HG03095 (cell line): ENCODE measurements at regions not wholly inside any gene's neighbourhood (a gene's known extent, or its start where the extent isn't known, plus 50 kb on each side); places are given as distances from the start of the nearest gene placed in this dataset.
"Not testable (repeated sequence)": the region's sequence is repeated elsewhere in the genome, so short reads cannot be mapped to it uniquely, and the experiment has no call there.

Source experiments
- ATAC-seq: cut with Tn5 transposase; IDR thresholded peaks from one replicate; pipeline ENCODE4 v1.9.1; 2021; ENCODE audit warnings: moderate library complexity; ENCODE audit not compliant: unreplicated experiment

- no peak for ATAC-seq
These were observed 559.1 kb upstream of the TRPC7 start for GRCh38 chr5:136924490-136924889.

DNA sequence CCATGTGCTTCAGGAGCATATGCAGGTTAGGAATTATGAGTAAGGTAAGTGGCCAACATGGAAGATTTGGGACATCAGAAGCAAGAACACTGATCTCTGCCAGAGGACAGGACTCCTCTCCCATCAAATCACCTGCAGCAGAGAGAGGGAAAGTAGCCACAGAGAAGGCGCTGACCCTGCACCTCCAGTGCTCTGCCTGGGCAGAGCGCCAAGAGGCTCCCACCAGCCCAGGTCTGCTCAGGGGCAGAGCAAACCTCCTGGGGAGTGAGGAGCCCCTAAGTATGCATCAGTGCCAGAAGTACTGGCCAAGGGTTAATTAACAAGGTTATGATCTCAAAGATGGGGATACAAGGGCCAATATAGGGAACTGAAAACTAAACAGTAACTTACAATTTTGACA lies 545.3 kb upstream of the TRPC7 start:
- ATAC-seq, result no peak

DNA sequence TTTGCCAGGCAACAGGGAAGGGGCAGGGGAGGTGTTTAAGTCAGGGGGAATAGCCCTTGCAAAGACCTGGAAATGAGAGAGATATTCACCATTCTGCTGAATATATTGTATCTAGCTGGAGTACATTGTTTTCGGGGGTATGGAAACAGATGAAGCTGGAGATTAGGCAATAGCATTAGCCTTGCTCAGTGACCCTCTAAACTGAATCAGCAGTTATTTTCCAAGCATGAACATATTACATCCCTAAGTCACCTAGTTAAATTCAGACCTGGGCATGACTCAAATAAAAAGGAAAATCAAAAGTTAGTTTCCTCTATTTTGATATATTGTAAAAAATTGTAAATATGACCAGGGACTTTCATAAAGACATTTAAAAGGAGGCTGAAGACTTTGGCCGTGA lies 544.6 kb upstream of the TRPC7 start:
- no peak for ATAC-seq

- no peak for ATAC-seq
These were observed 542.0 kb upstream of the TRPC7 start for GRCh38 chr5:136907371-136907770.

GRCh38 chr5:136906545-136906944 lies 541.2 kb upstream of the TRPC7 start:
- no peak for ATAC-seq

GRCh38 chr5:136905571-136905970 lies 540.2 kb upstream of the TRPC7 start:
- no peak for ATAC-seq

- ATAC-seq, result no peak
These were observed 528.7 kb upstream of the TRPC7 start for GRCh38 chr5:136894070-136894469.

DNA sequence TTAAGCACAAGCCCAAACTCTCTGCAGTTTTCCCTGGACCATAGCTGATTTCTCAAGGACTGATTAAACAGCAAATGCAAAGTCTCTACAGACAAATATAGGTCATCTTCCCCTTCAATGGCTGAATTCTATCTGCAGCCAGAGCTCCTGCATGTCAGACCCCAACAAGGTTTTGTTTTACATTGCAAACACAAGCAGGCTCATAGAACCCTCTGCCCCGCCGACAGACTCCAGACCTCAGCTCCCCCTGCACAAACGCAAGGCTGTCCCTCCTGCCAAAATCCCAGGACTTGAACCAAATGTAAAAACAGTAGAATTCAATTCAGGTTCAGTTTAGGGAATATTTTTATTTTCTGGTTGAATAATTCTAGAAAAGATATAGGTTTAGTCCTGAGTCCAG lies 526.7 kb upstream of the TRPC7 start:
- ATAC-seq, result no peak

DNA sequence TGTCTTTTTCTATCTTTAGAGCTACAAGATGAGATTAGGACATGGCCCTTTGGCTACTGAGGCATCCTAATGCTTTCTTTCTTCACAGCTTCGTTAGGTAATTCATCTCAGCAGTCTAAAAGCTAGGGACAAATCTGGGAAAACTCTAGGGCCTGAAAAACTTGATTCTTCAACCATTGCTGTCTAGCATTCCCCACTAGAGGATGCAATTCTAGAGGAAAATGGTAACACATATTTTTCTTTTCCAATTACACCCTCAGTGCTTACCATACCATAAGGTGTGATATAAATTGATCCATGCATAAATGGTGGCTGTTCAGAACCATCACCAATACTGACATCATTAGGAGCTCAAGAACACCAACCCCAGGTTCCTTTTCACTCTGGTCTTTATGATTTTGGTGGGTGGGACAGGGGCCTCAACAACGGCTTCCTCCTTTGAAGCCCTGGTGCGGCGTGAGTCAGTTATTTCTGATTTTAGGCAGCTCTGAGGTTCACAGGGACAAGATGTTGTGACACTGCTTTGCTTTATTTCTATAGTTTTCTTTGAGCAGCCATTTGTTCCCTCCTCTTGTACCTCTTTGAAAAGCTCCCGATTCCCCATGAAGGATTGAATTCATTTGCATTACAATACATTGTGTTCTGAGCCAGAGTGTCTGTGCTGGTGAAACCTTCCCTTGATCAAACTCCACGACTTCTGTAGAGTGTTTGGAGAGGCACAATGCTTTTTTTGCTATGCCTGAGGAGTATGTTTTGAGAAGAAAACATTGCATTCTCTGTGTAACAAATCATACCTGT lies 526.0 kb upstream of the TRPC7 start:
- no peak for ATAC-seq

GRCh38 chr5:136890431-136891148 lies 525.2 kb upstream of the TRPC7 start:
- ATAC-seq, result no peak

GRCh38 chr5:136886608-136887007 lies 521.3 kb upstream of the TRPC7 start:
- no peak for ATAC-seq

- ATAC-seq, result no peak
These were observed 499.6 kb upstream of the TRPC7 start for GRCh38 chr5:136864960-136865359.

DNA sequence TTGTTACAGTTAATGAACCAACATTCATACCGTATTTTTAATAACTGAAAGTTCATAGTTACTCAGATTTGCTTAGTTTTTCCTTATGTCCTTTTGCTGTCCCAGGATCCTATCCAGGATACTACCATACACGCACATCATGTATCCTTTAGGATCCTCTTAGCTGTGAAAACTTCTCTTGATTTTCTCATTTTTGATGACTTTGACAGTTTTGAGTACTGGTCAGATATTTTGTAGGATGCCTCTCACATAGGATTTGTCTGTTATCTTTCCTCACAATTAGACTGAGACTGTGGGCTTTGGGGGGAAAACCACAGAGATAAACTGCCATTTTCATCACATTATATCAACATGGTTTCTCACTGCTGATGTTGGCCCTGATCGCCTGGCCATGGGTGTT lies 491.3 kb upstream of the TRPC7 start:
- ATAC-seq, result no peak

GRCh38 chr5:136853971-136854370 lies 488.6 kb upstream of the TRPC7 start:
- no peak for ATAC-seq

DNA sequence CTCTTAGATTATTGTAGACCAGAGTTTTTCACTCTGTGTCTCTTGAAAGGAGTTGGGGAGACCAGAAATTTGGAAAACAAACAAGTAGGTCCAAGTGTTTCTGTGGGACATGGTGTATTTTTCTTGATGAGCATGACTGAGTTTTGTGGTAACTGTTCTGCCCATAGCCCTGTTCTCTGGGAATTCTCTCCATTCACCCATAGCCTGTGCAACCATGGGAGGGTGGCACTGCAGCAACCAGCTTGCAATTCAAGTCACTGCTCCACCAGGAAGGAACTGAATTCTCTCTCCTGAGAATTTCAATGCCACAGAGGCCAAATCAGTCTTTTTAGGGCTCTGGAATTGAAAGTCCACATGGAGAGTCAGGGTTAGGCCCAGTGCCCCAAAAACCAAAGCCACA lies 475.3 kb upstream of the TRPC7 start:
- no peak for ATAC-seq

- no peak for ATAC-seq
These were observed 470.7 kb upstream of the TRPC7 start for GRCh38 chr5:136836093-136836492.

DNA sequence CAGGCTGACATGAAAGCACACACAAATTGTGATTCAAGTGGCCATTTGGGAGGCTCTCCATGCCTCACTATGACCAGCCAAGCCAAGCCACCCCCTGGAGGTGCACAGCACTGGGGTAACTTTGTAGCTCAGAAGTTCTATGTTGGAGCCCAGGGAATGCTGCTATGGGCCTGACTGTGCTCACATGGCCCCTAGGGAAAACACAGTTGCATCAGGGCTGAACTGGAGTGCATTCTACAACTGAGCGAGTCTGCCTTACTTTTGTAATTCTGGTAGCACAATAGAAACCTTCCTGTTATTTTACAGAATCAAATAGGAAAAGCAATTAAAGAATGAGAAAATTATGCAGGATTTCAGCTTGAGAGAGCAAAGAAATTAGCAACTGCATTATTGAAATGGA lies 455.5 kb upstream of the TRPC7 start:
- no peak for ATAC-seq

DNA sequence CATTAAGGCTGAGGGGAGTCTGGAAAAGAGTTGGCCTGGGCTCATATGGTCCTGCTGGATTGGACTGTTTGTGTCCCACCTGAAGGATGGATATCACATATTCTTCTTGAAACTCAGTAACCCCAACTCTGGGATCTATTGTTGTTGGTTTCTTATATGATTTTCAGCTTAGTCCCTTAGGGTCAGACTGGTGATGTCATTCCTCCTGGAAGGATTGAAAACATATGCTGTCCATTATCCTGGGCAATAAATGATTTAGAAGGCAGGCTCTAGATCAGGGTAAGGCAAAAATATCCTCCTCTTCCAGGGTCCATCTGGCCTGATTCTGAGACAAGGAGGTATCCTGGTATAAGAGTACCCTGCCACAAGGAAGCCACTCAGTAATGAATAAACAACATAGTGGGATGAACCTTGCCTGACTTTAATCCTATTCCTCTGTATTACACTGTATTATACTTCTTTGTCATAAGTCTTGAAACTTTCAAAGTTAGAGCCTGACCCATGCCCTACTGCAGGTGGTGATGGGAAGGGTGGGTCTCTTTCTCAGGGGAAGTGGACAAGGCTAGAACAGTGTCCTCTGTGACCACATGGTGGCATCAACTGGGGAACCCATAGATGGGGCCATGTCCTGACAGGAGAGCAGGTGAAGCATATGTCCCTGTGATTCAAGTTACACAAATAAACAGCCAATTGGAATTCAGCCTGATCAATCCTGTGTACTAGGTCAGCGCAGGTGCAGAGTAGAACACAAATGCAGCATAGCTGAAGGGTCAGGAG lies 454.4 kb upstream of the TRPC7 start:
- no peak for ATAC-seq

DNA sequence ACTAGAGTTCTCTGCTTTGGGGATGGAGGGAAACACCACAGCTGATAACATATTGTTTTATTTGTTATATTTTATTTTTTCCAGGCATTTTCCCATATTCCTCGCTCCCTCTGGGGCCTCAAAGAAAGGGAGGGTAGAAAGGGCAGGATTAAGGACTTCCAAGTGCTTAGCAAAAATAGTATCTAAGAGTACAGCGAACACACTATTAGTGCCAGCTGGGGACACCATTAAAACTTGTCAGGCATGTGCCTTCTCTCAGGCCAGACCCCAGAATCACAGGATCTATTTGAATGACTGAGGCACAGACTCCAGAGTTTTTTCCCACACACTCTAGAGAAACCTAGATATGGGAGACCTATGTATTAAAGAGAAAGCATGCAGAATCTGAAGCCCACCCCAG lies 451.0 kb upstream of the TRPC7 start:
- no peak for ATAC-seq

- no peak for ATAC-seq
These were observed 449.5 kb upstream of the TRPC7 start for GRCh38 chr5:136814619-136815378.

DNA sequence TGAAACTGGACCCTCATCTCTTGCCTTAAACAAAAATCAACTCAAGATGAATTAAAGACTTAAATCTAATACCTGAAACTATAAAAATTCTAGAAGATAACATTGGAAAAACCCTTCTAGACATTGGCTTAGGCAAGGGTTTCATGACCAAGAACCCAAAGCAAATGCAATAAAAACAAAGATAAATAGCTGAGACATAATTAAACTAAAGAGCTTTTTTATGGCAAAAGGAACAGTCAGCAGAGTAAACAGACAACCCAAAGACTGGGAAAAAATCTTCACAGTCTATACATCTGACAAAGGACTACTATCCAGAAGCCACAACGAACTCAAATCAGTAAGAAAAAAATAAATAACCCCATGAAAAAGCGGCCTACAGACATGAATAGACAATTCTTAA lies 446.9 kb upstream of the TRPC7 start:
- not testable (repeated sequence) for ATAC-seq
